Tibial artery (tissue), 4 donors: ENCODE measurements at regions not wholly inside any gene's neighbourhood (a gene's known extent, or its start where the extent isn't known, plus 50 kb on each side); places are given as distances from the start of the nearest gene placed in this dataset.

ENCODE experiments used
- DNase-seq, 2 donors: peaks; one replicate each; pipeline ENCODE4 v3.0.0-alpha.2; 2019
- H3K27ac ChIP-seq, 2 donors: fragments of 200-600 bp; sonication (generic) in 1 of 2; 1 replicate in 1 of 2; 2 replicates in 1 of 2; pipeline ENCODE4 v1.5.1; 2018 to 2019; ENCODE audit warnings: mild to moderate bottlenecking in 1 of 2
- H3K27me3 ChIP-seq, 2 donors: fragments of 200-600 bp; sonication (generic) in 1 of 2; one replicate each; pipeline versions ENCODE4 v1.5.1 to v1.6.0; 2016 to 2019
- H3K36me3 ChIP-seq, 3 donors: fragments of 200-600 bp; sonication (generic) in 2 of 3; one replicate each; pipeline ENCODE4 v1.5.1; 2016 to 2019; ENCODE audit warnings: mild to moderate bottlenecking in 2 of 3
- H3K4me1 ChIP-seq, 4 donors: fragments of 200-600 bp; sonication (generic) in 2 of 4; 1 replicate in 3 of 4; 2 replicates in 1 of 4; pipeline ENCODE4 v1.5.1; 2016 to 2019
- H3K4me3 ChIP-seq, 2 donors: fragments of 200-600 bp; sonication (generic) in 1 of 2; 1 replicate in 1 of 2; 2 replicates in 1 of 2; pipeline ENCODE4 v1.5.1; 2018 to 2019; ENCODE audit warnings: mild to moderate bottlenecking in 2 of 2
- H3K9me3 ChIP-seq, 3 donors: fragments of 200-600 bp; sonication (generic) in 1 of 3; one replicate each; pipeline ENCODE4 v1.5.1; 2016 to 2019
- CTCF ChIP-seq, 2 experiments: fragments of 200-600 bp in 1 of 2; fragments of 450-650 bp in 1 of 2; IDR thresholded peaks; one replicate each; pipeline ENCODE4 v1.5.1; 2017 to 2019; ENCODE audit warnings: antibody characterized with exemption in 2 of 2, mild to moderate bottlenecking in 1 of 2, moderate library complexity in 1 of 2
- intact Hi-C: fragments of 100-400 bp; cut with DNase I; formaldehyde crosslinking; loops from one replicate; pipeline ENCODE4 v1.15.0; 2023; ENCODE audit warnings: low total_unique reads

GRCh38 chr2:160994141-160995002 is 165.9 kb upstream of the TANK start:
- no peaks in the 10 kb centered on the region for H3K36me3 ChIP-seq
- peaks cover 0 to 8% (median 1%) of the 10 kb centered on the region in 4 donors for H3K4me1 ChIP-seq
- H3K9me3 ChIP-seq: no peaks in the 10 kb centered on the region
- intact Hi-C loops: no loop called here
- peak; percentile 76 to 82 for DNase-seq
- TF ChIP-seq CTCF (IDR thresholded peaks at IDR 0.05): peak; percentile 79 to 89
- H3K4me3 ChIP-seq: no peak overlapping the region
- no peak overlapping the region for H3K27ac ChIP-seq
- no peaks in the 10 kb centered on the region for H3K27me3 ChIP-seq

- no peak for TF ChIP-seq CTCF (IDR thresholded peaks at IDR 0.05)
- H3K4me1 ChIP-seq: peaks cover 0 to 8% (median 1%) of the 10 kb centered on the region in 4 donors
- no peaks in the 10 kb centered on the region for H3K27me3 ChIP-seq
Observed at GRCh38 chr2:160996584-160996983, 163.6 kb upstream of the TANK start.

GRCh38 chr2:161004379-161004778 is 155.8 kb upstream of the TANK start:
- Histone ChIP-seq H3K27ac (no peak overlapping the region), H3K4me1 (no peaks in the 10 kb centered on the region), H3K9me3 (no peaks in the 10 kb centered on the region), H3K4me3 (no peak overlapping the region), H3K27me3 (peaks cover 0 to 4% of the 10 kb centered on the region in 2 donors), H3K36me3 (no peaks in the 10 kb centered on the region)
- DNase-seq: no peak
- intact Hi-C loops: no loop called here
- peak; percentile 11 to 19 for TF ChIP-seq CTCF (IDR thresholded peaks at IDR 0.05)

More at GRCh38 chr2:160996584-160996983, 163.6 kb upstream of the TANK start:
- Histone ChIP-seq H3K36me3 (no peaks in the 10 kb centered on the region), H3K4me3 (no peak overlapping the region), H3K27ac (no peak overlapping the region), H3K9me3 (no peaks in the 10 kb centered on the region)
- intact Hi-C loops: no loop called here
- no peak for DNase-seq

GRCh38 chr2:161005170-161005569 is 155.1 kb upstream of the TANK start:
- intact Hi-C loops: no loop called here
- Histone ChIP-seq H3K9me3 (no peaks in the 10 kb centered on the region), H3K4me1 (no peaks in the 10 kb centered on the region)

GRCh38 chr2:161008311-161008710 is 151.9 kb upstream of the TANK start:
- no peaks in the 10 kb centered on the region for H3K4me1 ChIP-seq
- intact Hi-C loops: no loop called here
- H3K9me3 ChIP-seq: no peaks in the 10 kb centered on the region

More at GRCh38 chr2:161005170-161005569, 155.1 kb upstream of the TANK start:
- no peak overlapping the region for H3K4me3 ChIP-seq
- TF ChIP-seq CTCF (IDR thresholded peaks at IDR 0.05): no peak
- DNase-seq: no peak
- H3K36me3 ChIP-seq: no peaks in the 10 kb centered on the region
- H3K27me3 ChIP-seq: peaks cover 0 to 4% of the 10 kb centered on the region in 2 donors
- no peak overlapping the region for H3K27ac ChIP-seq

More at GRCh38 chr2:161008311-161008710, 151.9 kb upstream of the TANK start:
- H3K27me3 ChIP-seq: peaks cover 0 to 4% of the 10 kb centered on the region in 2 donors
- H3K4me3 ChIP-seq: no peak overlapping the region
- no peak for TF ChIP-seq CTCF (IDR thresholded peaks at IDR 0.05)
- no peak overlapping the region for H3K27ac ChIP-seq
- H3K36me3 ChIP-seq: no peaks in the 10 kb centered on the region
- DNase-seq: no peak
